Natural killer cell treated with Interleukin-12 subunit alpha and Interleukin-12 subunit beta and Interleukin-15 and Interleukin-18, amount 100 ng/mL, for 72 hours (primary cell): ENCODE measurements at regions not wholly inside any gene's neighbourhood (a gene's known extent, or its start where the extent isn't known, plus 50 kb on each side); places are given as distances from the start of the nearest gene placed in this dataset.
"Not testable (repeated sequence)": the region's sequence is repeated elsewhere in the genome, so short reads cannot be mapped to it uniquely, and the experiment has no call there.

Experiments used
- ATAC-seq, 2 donors: fragments of 150-1000 bp; cut with Tn5 transposase in 1 of 2; sonication (Bioruptor Pico), chemical (Tn5 transposase) in 1 of 2; 2 replicates each; pipeline ENCODE4 v1.10.0; 2021
- DNase-seq: peaks from one replicate; pipeline ENCODE4 v3.0.0; 2022; ENCODE audit warnings: low spot score
- H3K27ac Mint-ChIP-seq, 2 donors: 1 replicate in 1 of 2; 2 replicates in 1 of 2; pipeline ENCODE4 v1.8.0; 2022; ENCODE audit warnings: mixed read lengths in 2 of 2, mild to moderate bottlenecking in 1 of 2, moderate library complexity in 1 of 2
- H3K27me3 Mint-ChIP-seq, 2 donors: 1 replicate in 1 of 2; 2 replicates in 1 of 2; pipeline ENCODE4 v1.8.0; 2022; ENCODE audit warnings: mixed read lengths in 2 of 2
- H3K36me3 Mint-ChIP-seq: one replicate; pipeline ENCODE4 v1.8.0; 2022; ENCODE audit warnings: mixed read lengths
- H3K4me1 Mint-ChIP-seq, 2 donors: 1 replicate in 1 of 2; 2 replicates in 1 of 2; pipeline ENCODE4 v1.8.0; 2022; ENCODE audit warnings: low read depth in 2 of 2, mixed read lengths in 2 of 2, mild to moderate bottlenecking in 1 of 2
- H3K4me3 Mint-ChIP-seq: one replicate; pipeline ENCODE4 v1.8.0; 2022; ENCODE audit warnings: mixed read lengths
- H3K9me3 Mint-ChIP-seq: 2 replicates; pipeline ENCODE4 v1.8.0; 2022; ENCODE audit warnings: mixed read lengths

DNA sequence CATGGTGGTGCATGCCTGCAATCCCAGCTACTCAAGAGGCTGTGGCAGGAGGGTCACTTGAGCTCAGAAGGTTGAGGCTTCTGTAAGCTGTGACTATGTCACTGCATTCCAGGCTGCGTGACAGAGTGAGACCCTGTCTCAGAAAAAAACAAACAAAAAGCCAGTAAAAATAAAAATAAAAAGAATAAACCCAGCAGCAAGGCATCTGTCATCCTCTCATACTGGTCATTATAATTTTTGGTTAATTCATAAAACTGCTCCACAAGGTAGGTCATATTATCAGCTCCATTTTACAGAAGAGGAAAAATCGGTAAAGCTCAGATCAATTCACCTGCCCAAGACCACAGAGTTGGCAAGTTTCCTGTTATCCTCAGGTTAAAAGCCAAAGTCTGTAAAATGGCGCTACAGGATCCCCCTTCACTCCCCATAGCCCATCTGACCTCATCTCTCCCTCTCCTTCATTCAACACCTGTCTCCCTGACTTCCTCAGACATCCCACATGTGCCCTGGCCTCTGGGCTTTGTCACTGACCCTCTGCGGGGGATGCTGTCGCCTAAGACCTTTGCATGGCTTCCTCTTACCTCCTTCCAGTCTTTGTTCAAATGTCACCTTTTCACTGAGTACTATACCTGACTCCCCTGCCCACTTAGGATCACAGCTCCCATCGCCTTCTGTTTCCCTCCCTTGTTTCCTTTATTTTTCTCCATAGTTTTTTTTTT lies 213.2 kb upstream of the ZNF217 start:
- ATAC-seq = no peak
- Mint-ChIP-seq H3K27ac (peak overlapping the region in 1 of 2 donors; percentile 1), H3K4me3 (no peak overlapping the region), H3K9me3 (no peaks in the 10 kb centered on the region), H3K4me1 (peaks cover 0 to 3% of the 10 kb centered on the region in 2 donors), H3K36me3 (no peaks in the 10 kb centered on the region), H3K27me3 (no peaks in the 10 kb centered on the region)
- no peak for DNase-seq

DNA sequence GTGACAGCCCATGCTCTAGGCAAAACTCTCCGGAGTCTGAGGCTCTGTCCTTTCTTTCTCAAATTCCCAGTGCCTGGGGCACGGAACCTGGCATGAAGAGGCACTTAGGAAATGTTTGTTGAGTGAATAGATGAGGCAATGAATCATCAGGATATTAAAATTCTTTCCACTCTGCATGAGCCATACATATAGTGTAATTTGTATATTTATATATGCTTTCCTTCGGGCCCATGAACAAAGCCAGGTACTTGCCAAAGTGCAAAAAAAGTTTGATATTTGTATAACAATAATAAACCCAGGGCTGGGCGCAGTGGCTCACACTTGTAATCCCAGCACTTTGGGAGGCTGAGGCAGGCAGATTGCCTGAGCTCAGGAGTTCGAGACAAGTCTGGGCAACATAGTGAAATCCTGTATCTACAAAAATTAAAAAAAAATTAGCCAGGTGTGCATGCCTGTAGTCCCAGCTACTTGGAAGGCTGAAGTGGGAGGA lies 212.3 kb upstream of the ZNF217 start:
- Mint-ChIP-seq H3K27ac (no peak overlapping the region), H3K9me3 (no peaks in the 10 kb centered on the region), H3K4me1 (peaks cover 0 to 7% of the 10 kb centered on the region in 2 donors), H3K4me3 (no peak overlapping the region), H3K27me3 (no peaks in the 10 kb centered on the region), H3K36me3 (no peaks in the 10 kb centered on the region)
- DNase-seq (no peak), ATAC-seq (no peak)

DNA sequence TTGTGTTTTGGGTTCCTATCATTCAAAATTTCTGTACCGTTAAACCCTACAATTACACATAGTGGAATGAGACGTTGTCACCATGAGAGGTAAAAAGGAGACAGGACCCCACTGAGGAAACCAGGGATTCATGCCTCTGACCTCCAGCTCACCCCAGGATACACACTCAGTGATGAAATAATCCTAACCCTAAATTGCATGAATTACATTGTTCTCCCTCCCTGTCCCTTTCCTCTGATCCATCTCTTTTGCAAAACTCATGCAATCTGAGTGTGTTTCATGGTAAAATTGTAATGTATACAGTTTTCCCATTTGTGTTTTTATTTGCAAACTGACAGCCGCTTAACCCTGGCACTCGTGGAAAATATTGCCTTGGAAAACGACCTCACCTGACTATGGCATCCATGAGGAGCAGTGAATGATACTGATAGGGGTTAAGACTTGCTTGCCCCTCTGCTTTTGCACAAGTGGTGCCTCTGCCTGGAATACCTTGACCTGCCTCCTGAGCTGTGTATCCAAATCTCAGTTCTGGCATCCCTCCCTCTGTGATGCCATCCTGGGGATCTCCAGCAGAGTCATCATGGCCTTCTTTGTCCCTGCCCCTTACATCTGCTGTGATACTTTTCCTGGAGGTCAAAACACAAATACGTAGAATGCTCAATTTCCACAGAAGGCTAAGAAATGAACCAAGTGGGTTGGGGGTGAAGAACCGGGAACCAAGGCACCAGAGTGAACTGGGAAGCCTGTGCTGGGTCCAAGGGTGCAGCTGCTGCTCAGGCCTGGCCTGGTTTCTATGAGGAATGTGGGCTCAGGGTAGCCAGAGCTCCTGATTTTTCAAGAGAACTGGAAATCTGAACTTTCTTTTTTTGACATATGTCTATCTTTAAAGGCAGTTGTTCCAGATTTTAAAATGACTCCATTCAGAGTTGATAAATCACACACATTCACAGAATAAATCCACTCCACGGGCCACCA lies 211.6 kb upstream of the ZNF217 start:
- ATAC-seq (no peak), DNase-seq (no peak)
- Mint-ChIP-seq H3K4me1 (peaks cover 0 to 7% of the 10 kb centered on the region in 2 donors), H3K27me3 (no peaks in the 10 kb centered on the region), H3K36me3 (no peaks in the 10 kb centered on the region), H3K27ac (no peak overlapping the region), H3K9me3 (no peaks in the 10 kb centered on the region), H3K4me3 (no peak overlapping the region)

- H3K27ac Mint-ChIP-seq, ATAC-seq, H3K4me3 Mint-ChIP-seq, DNase-seq, H3K4me1 Mint-ChIP-seq, H3K9me3 Mint-ChIP-seq, H3K27me3 Mint-ChIP-seq, H3K36me3 Mint-ChIP-seq: not testable (repeated sequence)
Observed at GRCh38 chr20:53804308-53804707, 210.7 kb upstream of the ZNF217 start.

DNA sequence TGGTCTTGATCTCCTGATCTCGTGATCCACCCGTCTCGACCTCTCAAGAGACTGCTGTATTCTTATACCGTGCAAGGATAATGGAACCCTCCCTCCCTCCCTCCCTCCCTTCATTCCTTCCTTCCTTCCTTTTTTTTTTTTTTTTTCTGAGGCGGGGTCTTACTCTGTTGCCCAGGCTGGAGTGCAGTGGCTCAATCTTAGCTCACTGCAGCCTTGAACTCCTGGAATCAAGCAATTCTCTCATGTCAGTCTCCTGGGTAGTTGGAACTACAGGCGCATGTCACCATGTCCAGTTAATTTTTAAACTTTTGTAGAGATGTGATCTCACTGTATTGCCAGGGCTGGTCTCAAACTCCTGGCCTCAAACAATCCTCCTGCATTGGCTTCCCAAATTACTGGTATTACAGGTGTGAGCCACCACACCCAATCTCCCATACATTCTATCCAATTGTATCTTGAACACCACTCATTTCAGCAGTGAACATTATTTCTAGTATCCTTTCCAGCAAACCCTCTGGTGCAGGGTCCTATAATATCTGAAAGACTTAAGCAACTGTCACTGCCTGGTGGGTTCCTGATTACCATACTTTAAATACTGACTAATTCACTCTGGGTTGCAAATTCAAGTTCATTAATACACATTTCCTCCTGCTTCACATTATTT lies 210.0 kb upstream of the ZNF217 start:
- H3K4me1 Mint-ChIP-seq = peaks cover 0 to 7% of the 10 kb centered on the region in 2 donors
- H3K36me3 Mint-ChIP-seq = no peaks in the 10 kb centered on the region
- no peak overlapping the region for H3K4me3 Mint-ChIP-seq
- no peaks in the 10 kb centered on the region for H3K9me3 Mint-ChIP-seq
- DNase-seq (no peak), ATAC-seq (no peak)
- no peaks in the 10 kb centered on the region for H3K27me3 Mint-ChIP-seq
- H3K27ac Mint-ChIP-seq = peak overlapping the region in 1 of 2 donors; percentile 47

- Mint-ChIP-seq H3K36me3 (no peaks in the 10 kb centered on the region), H3K4me1 (peaks cover 0 to 7% of the 10 kb centered on the region in 2 donors), H3K4me3 (no peak overlapping the region), H3K27ac (no peak overlapping the region), H3K9me3 (no peaks in the 10 kb centered on the region), H3K27me3 (no peaks in the 10 kb centered on the region)
- ATAC-seq (no peak), DNase-seq (no peak)
Observed at GRCh38 chr20:53801609-53802370, 208.2 kb upstream of the ZNF217 start.

- ATAC-seq = no peak
- Mint-ChIP-seq H3K4me3 (no peak overlapping the region), H3K4me1 (peaks cover 0 to 7% of the 10 kb centered on the region in 2 donors), H3K27ac (no peak overlapping the region), H3K27me3 (no peaks in the 10 kb centered on the region), H3K9me3 (no peaks in the 10 kb centered on the region), H3K36me3 (no peaks in the 10 kb centered on the region)
- no peak for DNase-seq
Observed at GRCh38 chr20:53800883-53801604, 207.4 kb upstream of the ZNF217 start.

GRCh38 chr20:53800418-53800817 lies 206.8 kb upstream of the ZNF217 start:
- ATAC-seq = no peak
- peaks cover 0 to 7% of the 10 kb centered on the region in 2 donors for H3K4me1 Mint-ChIP-seq

DNA sequence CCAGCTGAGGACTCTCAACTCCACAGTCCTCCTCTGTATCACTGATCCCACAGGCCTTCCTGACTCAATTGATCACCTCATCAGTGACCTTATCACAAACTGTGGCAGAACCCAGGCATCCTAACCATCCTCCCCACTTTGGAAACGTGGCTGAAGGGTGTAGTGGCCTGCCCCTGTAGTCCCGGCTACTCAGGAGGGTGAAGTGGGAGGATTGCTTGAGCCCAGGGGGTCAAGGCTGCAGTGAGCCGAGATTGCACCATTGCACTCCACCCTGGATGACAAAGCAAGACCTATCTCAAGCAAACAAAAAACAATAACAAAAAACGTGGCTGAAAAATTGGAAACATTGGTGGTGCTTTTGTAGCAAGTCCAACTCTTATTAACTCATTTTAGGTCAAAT lies 203.4 kb upstream of the ZNF217 start:
- ATAC-seq = no peak
- no peak overlapping the region for H3K27ac Mint-ChIP-seq
- H3K9me3 Mint-ChIP-seq = no peaks in the 10 kb centered on the region
- DNase-seq = no peak
- H3K27me3 Mint-ChIP-seq = no peaks in the 10 kb centered on the region
- no peaks in the 10 kb centered on the region for H3K36me3 Mint-ChIP-seq
- peaks cover 0 to 3% of the 10 kb centered on the region in 2 donors for H3K4me1 Mint-ChIP-seq
- no peak overlapping the region for H3K4me3 Mint-ChIP-seq

More at GRCh38 chr20:53800418-53800817, 206.8 kb upstream of the ZNF217 start:
- Mint-ChIP-seq H3K27me3 (no peaks in the 10 kb centered on the region), H3K27ac (no peak overlapping the region), H3K4me3 (no peak overlapping the region), H3K9me3 (no peaks in the 10 kb centered on the region), H3K36me3 (no peaks in the 10 kb centered on the region)
- no peak for DNase-seq

DNA sequence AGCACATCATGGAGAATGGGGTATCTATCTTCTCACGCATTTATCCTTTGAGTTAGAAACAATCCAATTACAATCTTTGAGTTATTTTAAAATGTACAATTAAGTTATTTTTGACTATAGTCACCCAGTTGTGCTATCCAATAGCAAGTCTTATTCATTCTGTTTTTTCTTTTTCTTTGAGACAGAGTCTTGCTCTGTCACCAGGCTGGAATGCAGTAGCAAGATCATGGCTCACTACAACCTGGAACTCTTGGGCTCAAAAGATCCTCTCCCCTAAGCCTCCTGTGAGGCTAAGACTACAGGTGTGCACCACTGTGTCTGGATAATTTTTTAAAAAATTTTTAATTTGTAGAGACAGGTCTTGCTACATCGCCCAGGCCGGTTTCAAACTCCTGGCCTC lies 201.5 kb upstream of the ZNF217 start:
- Mint-ChIP-seq H3K4me1 (no peaks in the 10 kb centered on the region), H3K27ac (no peak overlapping the region), H3K36me3 (no peaks in the 10 kb centered on the region), H3K9me3 (no peaks in the 10 kb centered on the region), H3K4me3 (no peak overlapping the region), H3K27me3 (no peaks in the 10 kb centered on the region)
- no peak for ATAC-seq
- no peak for DNase-seq

GRCh38 chr20:53794529-53795115 lies 201.0 kb upstream of the ZNF217 start:
- Mint-ChIP-seq H3K27me3 (no peaks in the 10 kb centered on the region), H3K4me1 (no peaks in the 10 kb centered on the region), H3K36me3 (no peaks in the 10 kb centered on the region), H3K4me3 (no peak overlapping the region), H3K9me3 (no peaks in the 10 kb centered on the region), H3K27ac (peak overlapping the region in 1 of 2 donors; percentile 25)
- DNase-seq = no peak
- no peak for ATAC-seq

DNA sequence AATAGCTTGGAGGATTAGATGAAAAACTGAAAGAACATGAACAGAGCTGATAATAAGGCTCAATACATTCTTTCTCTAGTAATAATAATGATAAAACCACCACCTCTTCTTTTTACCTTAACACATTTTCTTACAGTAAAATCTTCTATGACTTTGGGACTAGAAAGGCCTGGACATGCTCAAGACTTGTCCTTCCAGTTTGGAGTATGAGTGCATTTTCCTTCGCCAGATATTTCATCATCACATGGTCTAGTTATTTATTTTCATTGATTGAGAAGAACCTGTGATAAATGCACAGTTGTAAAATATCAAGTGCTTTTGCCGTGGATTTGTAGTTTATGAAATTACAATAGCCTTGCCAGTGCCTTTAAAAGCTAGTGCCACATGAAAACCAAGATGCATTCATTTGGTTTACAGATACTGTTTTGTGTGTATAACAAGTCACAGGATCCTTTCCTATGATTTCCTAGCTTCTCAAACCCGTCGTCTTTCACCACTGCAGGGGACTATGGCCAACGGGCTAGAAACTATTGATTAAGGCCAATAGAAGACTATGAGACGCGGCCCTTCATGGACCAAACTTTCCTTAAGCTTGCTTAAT lies 200.2 kb upstream of the ZNF217 start:
- H3K4me1 Mint-ChIP-seq = no peaks in the 10 kb centered on the region
- no peak for DNase-seq
- ATAC-seq = no peak
- H3K36me3 Mint-ChIP-seq = no peaks in the 10 kb centered on the region
- no peak overlapping the region for H3K4me3 Mint-ChIP-seq
- no peak overlapping the region for H3K27ac Mint-ChIP-seq
- H3K27me3 Mint-ChIP-seq = no peaks in the 10 kb centered on the region
- H3K9me3 Mint-ChIP-seq = no peaks in the 10 kb centered on the region
